IMR-90 (cell line): ENCODE measurements at regions not wholly inside any gene's neighbourhood (a gene's known extent, or its start where the extent isn't known, plus 50 kb on each side); places are given as distances from the start of the nearest gene placed in this dataset.

Experiments used
- ATAC-seq: fragments of 200-7000 bp; cut with Tn5 transposase; 2 replicates; pipeline ENCODE4 v1.9.1; 2020; ENCODE audit warnings: low read depth, mild to moderate bottlenecking, moderate library complexity
- BruUV-seq: library from RNA; stranded (reverse); fragments of 400-500 nt; replicated peaks from 2 replicates; lab custom pipeline; 2021; lab: Mats Ljungman, UMichigan
- CTCF ChIA-PET: fragments of 300-600 bp; formaldehyde crosslinking; extraction: SDS; loops from one replicate; lab custom pipeline; 2021; ENCODE audit warnings: antibody characterized with exemption; lab: Yijun Ruan, JAX
- POLR2A ChIA-PET: fragments of 300-600 bp; sonication (Branson Sonifier 250); formaldehyde crosslinking; loops from one replicate; lab custom pipeline; 2022; ENCODE audit warnings: antibody characterized with exemption; ENCODE audit not compliant: unreplicated experiment; lab: Charles Lee
- DNase-seq: peaks from one replicate; pipeline ENCODE4 v3.0.0; 2013
- H2AFZ ChIP-seq: replicated peaks from 2 replicates; pipeline ENCODE3; 2013; ENCODE audit warnings: low read length, mild to moderate bottlenecking; ENCODE audit not compliant: poor library complexity
- H2AK5ac ChIP-seq: 2 replicates; pipeline ENCODE4 v1.6.1; 2013; ENCODE audit warnings: low read depth, low read length, inconsistent platforms
- H2AK9ac ChIP-seq: replicated peaks from 2 replicates; pipeline ENCODE3; 2013; ENCODE audit warnings: mild to moderate bottlenecking, low read depth, low read length, moderate library complexity; ENCODE audit not compliant: poor library complexity
- H2BK120ac ChIP-seq: 2 replicates; pipeline ENCODE4 v1.6.1; 2013; ENCODE audit warnings: low read depth, low read length, inconsistent platforms
- H2BK15ac ChIP-seq: 3 replicates; pipeline ENCODE4 v1.6.1; 2013; ENCODE audit warnings: low read depth, low read length, inconsistent platforms
- H2BK20ac ChIP-seq: 2 replicates; pipeline ENCODE4 v1.6.1; 2013; ENCODE audit warnings: low read depth, mild to moderate bottlenecking, inconsistent platforms, low read length, moderate library complexity
- H2BK5ac ChIP-seq: 2 replicates; pipeline ENCODE4 v1.6.1; 2013; ENCODE audit warnings: mild to moderate bottlenecking, low read depth, low read length, inconsistent platforms; ENCODE audit not compliant: poor library complexity, severe bottlenecking
- H3K14ac ChIP-seq: replicated peaks from 2 replicates; pipeline ENCODE4 v1.6.1; 2013; ENCODE audit warnings: low read depth, low read length, inconsistent platforms
- H3K18ac ChIP-seq: 2 replicates; pipeline ENCODE4 v1.6.1; 2013; ENCODE audit warnings: low read depth, low read length, control low read depth
- H3K23ac ChIP-seq: 2 replicates; pipeline ENCODE4 v1.6.1; 2013; ENCODE audit warnings: low read depth, low read length, inconsistent platforms
- H3K27ac ChIP-seq: 2 replicates; pipeline ENCODE4 v1.5.1; 2013; ENCODE audit warnings: mild to moderate bottlenecking, control low read depth, low read length; ENCODE audit not compliant: insufficient read depth
- H3K27me3 ChIP-seq: 2 replicates; pipeline ENCODE4 v1.6.1; 2013; ENCODE audit warnings: low read length; ENCODE audit not compliant: control insufficient read depth, insufficient read depth
- H3K36me3 ChIP-seq: 2 replicates; pipeline ENCODE4 v1.6.1; 2013; ENCODE audit warnings: low read length, mixed read lengths; ENCODE audit not compliant: control insufficient read depth, insufficient read depth
- H3K4ac ChIP-seq: 2 replicates; pipeline ENCODE4 v1.6.1; 2013; ENCODE audit warnings: low read depth, low read length, inconsistent platforms
- H3K4me1 ChIP-seq: 2 replicates; pipeline ENCODE4 v1.6.1; 2013; ENCODE audit warnings: low read length, mixed read lengths; ENCODE audit not compliant: control insufficient read depth, insufficient read depth
- H3K4me2 ChIP-seq: 2 replicates; pipeline ENCODE4 v1.6.1; 2013; ENCODE audit warnings: low read depth, mild to moderate bottlenecking, control low read depth, low read length, moderate library complexity
- H3K4me3 ChIP-seq: 2 replicates; pipeline ENCODE4 v1.5.1; 2013; ENCODE audit warnings: low read depth, mild to moderate bottlenecking, control low read depth, low read length, moderate library complexity; ENCODE audit not compliant: insufficient read depth
- H3K56ac ChIP-seq: 2 replicates; pipeline ENCODE4 v1.6.1; 2013; ENCODE audit warnings: low read length, inconsistent platforms; ENCODE audit not compliant: insufficient read depth; ENCODE audit errors: extremely low read depth
- H3K79me1 ChIP-seq, 2 experiments: 2 replicates each; pipeline ENCODE4 v1.6.1; 2013; ENCODE audit warnings: low read length in 2 of 2, inconsistent platforms in 1 of 2, low read depth in 1 of 2
- H3K9ac ChIP-seq: 2 replicates; pipeline ENCODE4 v1.6.1; 2013; ENCODE audit warnings: low read depth, low read length, control low read depth
- H3K9me1 ChIP-seq: 2 replicates; pipeline ENCODE4 v1.6.1; 2013; ENCODE audit warnings: low read length, inconsistent platforms; ENCODE audit not compliant: insufficient read depth
- H3K9me3 ChIP-seq: 2 replicates; pipeline ENCODE4 v1.6.1; 2013; ENCODE audit warnings: low read length; ENCODE audit not compliant: control insufficient read depth, insufficient read depth
- H4K20me1 ChIP-seq: 2 replicates; pipeline ENCODE4 v1.6.1; 2013; ENCODE audit warnings: low read length, inconsistent platforms; ENCODE audit not compliant: insufficient read depth
- H4K5ac ChIP-seq: 2 replicates; pipeline ENCODE4 v1.6.1; 2013; ENCODE audit warnings: mild to moderate bottlenecking, low read depth, low read length, control low read depth
- H4K8ac ChIP-seq, 2 experiments: 2 replicates each; pipeline ENCODE4 v1.6.1; 2013; ENCODE audit warnings: low read depth in 2 of 2, low read length in 2 of 2, control low read depth in 1 of 2, inconsistent platforms in 1 of 2
- H4K91ac ChIP-seq: 2 replicates; pipeline ENCODE4 v1.6.1; 2013; ENCODE audit warnings: low read depth, low read length, inconsistent platforms; ENCODE audit not compliant: insufficient read depth
- WGBS, 2 experiments: methylation state at CpG; one replicate each; pipeline versions ENCODE4 v1.1.5 to v1.1.7; 2013; ENCODE audit warnings: missing lambda C conversion rate in 2 of 2; ENCODE audit not compliant: insufficient read length in 1 of 2; ENCODE audit errors: extremely low coverage in 2 of 2; 5-methylcytosine and 5-hydroxymethylcytosine counted together
- dilution Hi-C: fragments of 300-500 bp; cut with HindIII; formaldehyde crosslinking; loops from one replicate; pipeline ENCODE4 v1.14.3; 2018; ENCODE audit warnings: low sequenced_read_pairs; ENCODE audit not compliant: unreplicated experiment
- in situ Hi-C: fragments of 300-500 bp; cut with MboI; formaldehyde crosslinking; loops from 3 replicates; pipeline ENCODE4 v1.14.3; 2019; ENCODE audit warnings: low sequenced_read_pairs, inconsistent platforms, mixed read lengths
- intact Hi-C: fragments of 100-400 bp; cut with micrococcal nuclease; formaldehyde crosslinking; loops from 2 replicates; pipeline ENCODE4 v1.10.0; 2022
- TF ChIP-seq, protein P1 (sequence below): fragments of 150-350 bp; IDR thresholded peaks from 2 replicates; pipeline ENCODE4 v1.6.1; 2017; ENCODE audit warnings: mild to moderate bottlenecking, antibody characterized with exemption, low read length, low read depth

DNA sequence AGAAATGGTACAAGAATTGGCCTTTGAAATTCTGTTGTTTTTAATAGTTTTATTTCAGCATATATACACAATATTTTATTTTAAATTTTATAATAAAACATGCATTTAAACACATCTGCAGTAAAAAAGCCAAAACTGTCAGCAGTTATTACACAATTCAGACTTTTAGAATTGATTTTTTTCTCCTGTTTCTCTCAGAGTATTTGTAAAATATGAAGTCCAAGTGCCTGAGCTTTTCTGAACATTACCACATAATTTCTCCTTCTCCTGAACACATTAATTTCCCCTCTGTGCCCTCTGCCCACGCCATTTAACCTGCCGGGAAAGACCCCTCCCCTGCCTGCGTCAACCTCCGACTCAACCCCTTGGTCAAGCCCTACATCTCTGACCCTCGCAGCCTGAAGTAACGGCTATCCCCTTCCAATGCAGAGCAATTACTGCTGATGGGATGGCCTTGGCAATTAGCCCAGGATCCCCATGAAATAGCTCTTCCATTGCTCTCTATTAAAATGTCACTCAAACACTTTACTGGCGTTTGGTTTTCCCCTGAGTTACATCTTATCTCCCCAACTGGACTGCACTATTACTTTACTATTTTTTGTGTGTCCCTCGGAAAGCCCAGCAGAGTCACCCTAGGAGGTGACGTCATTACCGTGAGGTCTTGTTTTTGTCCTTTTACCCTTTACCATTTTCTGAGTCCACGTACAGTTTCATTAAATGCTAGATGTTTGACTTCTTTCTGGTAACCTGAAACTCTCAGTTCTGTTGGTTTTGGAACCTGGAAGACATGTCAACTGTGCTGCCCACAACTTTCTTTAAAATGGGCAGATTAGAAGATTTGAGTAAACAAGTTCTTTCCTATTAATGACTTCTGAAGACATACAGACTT lies 146.7 kb upstream of the TAB2 start:
- no peak overlapping the region for H2BK20ac ChIP-seq
- no peak overlapping the region for H2AK9ac ChIP-seq
- H3K27me3 ChIP-seq: peaks cover 33% of the 10 kb centered on the region
- ATAC-seq: no peak
- H3K4me1 ChIP-seq: no peaks in the 10 kb centered on the region; the same call in 1 of the 2 replicates
- H3K27ac ChIP-seq: no peak overlapping the region
- H3K9me1 ChIP-seq: no peaks in the 10 kb centered on the region
- H3K36me3 ChIP-seq: no peaks in the 10 kb centered on the region
- no peak overlapping the region for H3K9ac ChIP-seq
- ChIA-PET CTCF (no interaction called here), POLR2A (no interaction called here)
- no peak overlapping the region for H4K5ac ChIP-seq
- no TSS peak for BruUV-seq
- H3K14ac ChIP-seq: no peak overlapping the region
- H3K23ac ChIP-seq: no peak overlapping the region
- no peak overlapping the region for H2AFZ ChIP-seq
- H3K18ac ChIP-seq: no peak overlapping the region
- H4K91ac ChIP-seq: no peak overlapping the region
- H4K8ac ChIP-seq: no peak overlapping the region
- intact Hi-C loops (no loop called here), dilution Hi-C loops (no loop called here), in situ Hi-C loops (no loop called here)
- no peaks in the 10 kb centered on the region for H3K79me1 ChIP-seq
- H3K4ac ChIP-seq: no peak overlapping the region
- no peak overlapping the region for H3K4me3 ChIP-seq
- H2BK120ac ChIP-seq: no peak overlapping the region
- H2BK5ac ChIP-seq: no peak overlapping the region
- DNase-seq: no peak
- WGBS, 2 experiments: 61% methylated on average over 8 of the region's 11 CpGs; no CpG with 5 or more reads in 1 of the 2 experiments
- H3K4me2 ChIP-seq: no peak overlapping the region; the same call in 1 of the 2 replicates
- no peak overlapping the region for H2BK15ac ChIP-seq
- TF ChIP-seq, protein P1, sequence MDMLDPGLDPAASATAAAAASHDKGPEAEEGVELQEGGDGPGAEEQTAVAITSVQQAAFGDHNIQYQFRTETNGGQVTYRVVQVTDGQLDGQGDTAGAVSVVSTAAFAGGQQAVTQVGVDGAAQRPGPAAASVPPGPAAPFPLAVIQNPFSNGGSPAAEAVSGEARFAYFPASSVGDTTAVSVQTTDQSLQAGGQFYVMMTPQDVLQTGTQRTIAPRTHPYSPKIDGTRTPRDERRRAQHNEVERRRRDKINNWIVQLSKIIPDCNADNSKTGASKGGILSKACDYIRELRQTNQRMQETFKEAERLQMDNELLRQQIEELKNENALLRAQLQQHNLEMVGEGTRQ: no peak
- no peaks in the 10 kb centered on the region for H4K20me1 ChIP-seq
- no peaks in the 10 kb centered on the region for H3K9me3 ChIP-seq
- H2AK5ac ChIP-seq: no peak overlapping the region
- no peak overlapping the region for H3K56ac ChIP-seq
